ENCODE measurements at regions not wholly inside any gene's neighbourhood (a gene's known extent, or its start where the extent isn't known, plus 50 kb on each side); places are given as distances from the start of the nearest gene placed in this dataset.
"Not testable (repeated sequence)": the region's sequence is repeated elsewhere in the genome, so short reads cannot be mapped to it uniquely, and the experiment has no call there.

GRCh38 chr11:121936781-121937447 is 179.1 kb downstream of the BLID start:
- DNase-seq: no peak

GRCh38 chr11:121936370-121936769 is 179.6 kb downstream of the BLID start:
- DNase-seq: no peak

- no peak for DNase-seq
These were observed 182.3 kb downstream of the BLID start for GRCh38 chr11:121933694-121934093.

- DNase-seq: no peak
These were observed 182.7 kb downstream of the BLID start for GRCh38 chr11:121933294-121933693.

GRCh38 chr11:121932646-121933185 is 183.3 kb downstream of the BLID start:
- no peak for DNase-seq

- no peak for DNase-seq
These were observed 184.2 kb downstream of the BLID start for GRCh38 chr11:121931748-121932352.

GRCh38 chr11:121931121-121931520 is 184.9 kb downstream of the BLID start:
- DNase-seq: no peak

GRCh38 chr11:121930004-121930965 is 185.7 kb downstream of the BLID start:
- no peak for DNase-seq

GRCh38 chr11:121929581-121929980 is 186.4 kb downstream of the BLID start:
- no peak for DNase-seq

- DNase-seq: no peak
These were observed 187.1 kb downstream of the BLID start for GRCh38 chr11:121928597-121929580.

GRCh38 chr11:121927789-121928188 is 188.2 kb downstream of the BLID start:
- DNase-seq: no peak

GRCh38 chr11:121927097-121927785 is 188.8 kb downstream of the BLID start:
- no peak for DNase-seq

- DNase-seq: no peak
These were observed 191.8 kb downstream of the BLID start for GRCh38 chr11:121924191-121924590.

GRCh38 chr11:121917482-121917881 is 198.5 kb downstream of the BLID start:
- DNase-seq: no peak

- DNase-seq: no peak
These were observed 201.4 kb downstream of the BLID start for GRCh38 chr11:121914508-121915059.

GRCh38 chr11:121909596-121909995 is 206.4 kb downstream of the BLID start:
- no peak for DNase-seq

- DNase-seq: no peak
These were observed 208.6 kb downstream of the BLID start for GRCh38 chr11:121907379-121907778.

GRCh38 chr11:121904148-121904547 is 211.9 kb downstream of the BLID start:
- DNase-seq: no peak

GRCh38 chr11:121901886-121902285 is 214.1 kb downstream of the BLID start:
- DNase-seq: no peak

GRCh38 chr11:121901417-121901816 is 214.6 kb downstream of the BLID start:
- not testable (repeated sequence) for DNase-seq

GRCh38 chr11:121899520-121899919 is 216.5 kb downstream of the BLID start:
- no peak for DNase-seq

Measured in activated CD8-positive, alpha-beta memory T cell treated with anti-CD3 and anti-CD28 coated beads, Interleukin-2, amount 50 U/mL, for 48 hours (primary cell).